ENCODE measurements at regions not wholly inside any gene's neighbourhood (a gene's known extent, or its start where the extent isn't known, plus 50 kb on each side); places are given as distances from the start of the nearest gene placed in this dataset.

GRCh38 chr7:45975847-45976484, 54.9 kb upstream of the IGFBP3 start:
- no peak for TF ChIP-seq CTCF (conservative IDR thresholded peaks at IDR 0.05; ENCODE audit: low read depth, low read length)
- no peak overlapping the region for H3K4me3 ChIP-seq (ENCODE audit: low read depth, low read length)
- DNase-seq (ENCODE audit: low read depth): no peak

- DNase-seq (ENCODE audit: low read depth): peak; percentile 18
- H3K4me3 ChIP-seq (ENCODE audit: low read depth, low read length): no peak overlapping the region
- TF ChIP-seq CTCF (conservative IDR thresholded peaks at IDR 0.05; ENCODE audit: low read depth, low read length): no peak
Observed at GRCh38 chr7:45975367-45975766, 54.3 kb upstream of the IGFBP3 start.

- H3K4me3 ChIP-seq (ENCODE audit: low read depth, low read length): no peak overlapping the region
- TF ChIP-seq CTCF (conservative IDR thresholded peaks at IDR 0.05; ENCODE audit: low read depth, low read length): no peak
- DNase-seq (ENCODE audit: low read depth): no peak
Observed at GRCh38 chr7:45974540-45975360, 53.7 kb upstream of the IGFBP3 start.

- no peak for TF ChIP-seq CTCF (conservative IDR thresholded peaks at IDR 0.05; ENCODE audit: low read depth, low read length)
- H3K4me3 ChIP-seq (ENCODE audit: low read depth, low read length): no peak overlapping the region
- peak; percentile 19 for DNase-seq (ENCODE audit: low read depth)
Observed at GRCh38 chr7:45973725-45974532, 52.9 kb upstream of the IGFBP3 start.

GRCh38 chr7:45972629-45973312, 51.7 kb upstream of the IGFBP3 start:
- TF ChIP-seq CTCF (conservative IDR thresholded peaks at IDR 0.05; ENCODE audit: low read depth, low read length): no peak
- no peak for DNase-seq (ENCODE audit: low read depth)
- no peak overlapping the region for H3K4me3 ChIP-seq (ENCODE audit: low read depth, low read length)

- no peak for TF ChIP-seq CTCF (conservative IDR thresholded peaks at IDR 0.05; ENCODE audit: low read depth, low read length)
- no peak overlapping the region for H3K4me3 ChIP-seq (ENCODE audit: low read depth, low read length)
- DNase-seq (ENCODE audit: low read depth): no peak
Observed at GRCh38 chr7:45971661-45972175, 50.6 kb upstream of the IGFBP3 start.
